ENCODE measurements at regions not wholly inside any gene's neighbourhood (a gene's known extent, or its start where the extent isn't known, plus 50 kb on each side); places are given as distances from the start of the nearest gene placed in this dataset.

DNA sequence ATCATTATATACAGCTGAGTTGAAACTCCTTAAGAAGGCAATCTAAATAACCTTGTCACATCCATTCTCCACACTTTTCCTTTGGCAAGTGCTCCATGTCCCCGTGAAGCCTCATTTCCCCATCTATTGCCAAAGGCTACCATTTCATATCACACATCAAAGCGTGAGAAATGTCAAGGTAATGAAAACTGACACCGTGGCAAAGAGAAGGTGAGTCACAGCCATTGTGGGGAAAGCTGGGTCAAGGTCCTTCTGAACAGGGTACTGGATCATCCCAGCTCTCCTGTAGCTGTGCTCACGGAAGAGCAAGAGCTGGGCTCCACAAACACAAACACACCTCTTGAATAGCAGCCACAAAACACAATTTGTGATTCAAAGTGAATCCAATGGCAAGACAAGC, 58.2 kb upstream of the REG3G start:
- WGBS, 2 donors, result 70 to 72% methylated on average over 4 of the region's 4 CpGs
- H3K9me3 ChIP-seq, result no peaks in the 10 kb centered on the region
- DNase-seq, result no peak
- H3K4me1 ChIP-seq, result no peaks in the 10 kb centered on the region
- H3K27me3 ChIP-seq, result no peaks in the 10 kb centered on the region
- intact Hi-C loops (cut with DNase I; ENCODE audit: low total_unique reads), result no loop called here
- H3K27ac ChIP-seq, result no peak overlapping the region
- H3K36me3 ChIP-seq (ENCODE audit: low read depth, missing control alignments), result no peaks in the 10 kb centered on the region
- TF ChIP-seq POLR2A (IDR thresholded peaks at IDR 0.05), result no peak
- TF ChIP-seq, protein P1, sequence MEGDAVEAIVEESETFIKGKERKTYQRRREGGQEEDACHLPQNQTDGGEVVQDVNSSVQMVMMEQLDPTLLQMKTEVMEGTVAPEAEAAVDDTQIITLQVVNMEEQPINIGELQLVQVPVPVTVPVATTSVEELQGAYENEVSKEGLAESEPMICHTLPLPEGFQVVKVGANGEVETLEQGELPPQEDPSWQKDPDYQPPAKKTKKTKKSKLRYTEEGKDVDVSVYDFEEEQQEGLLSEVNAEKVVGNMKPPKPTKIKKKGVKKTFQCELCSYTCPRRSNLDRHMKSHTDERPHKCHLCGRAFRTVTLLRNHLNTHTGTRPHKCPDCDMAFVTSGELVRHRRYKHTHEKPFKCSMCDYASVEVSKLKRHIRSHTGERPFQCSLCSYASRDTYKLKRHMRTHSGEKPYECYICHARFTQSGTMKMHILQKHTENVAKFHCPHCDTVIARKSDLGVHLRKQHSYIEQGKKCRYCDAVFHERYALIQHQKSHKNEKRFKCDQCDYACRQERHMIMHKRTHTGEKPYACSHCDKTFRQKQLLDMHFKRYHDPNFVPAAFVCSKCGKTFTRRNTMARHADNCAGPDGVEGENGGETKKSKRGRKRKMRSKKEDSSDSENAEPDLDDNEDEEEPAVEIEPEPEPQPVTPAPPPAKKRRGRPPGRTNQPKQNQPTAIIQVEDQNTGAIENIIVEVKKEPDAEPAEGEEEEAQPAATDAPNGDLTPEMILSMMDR (IDR thresholded peaks at IDR 0.05), result no peak
- no peak overlapping the region for H3K4me3 ChIP-seq

DNA sequence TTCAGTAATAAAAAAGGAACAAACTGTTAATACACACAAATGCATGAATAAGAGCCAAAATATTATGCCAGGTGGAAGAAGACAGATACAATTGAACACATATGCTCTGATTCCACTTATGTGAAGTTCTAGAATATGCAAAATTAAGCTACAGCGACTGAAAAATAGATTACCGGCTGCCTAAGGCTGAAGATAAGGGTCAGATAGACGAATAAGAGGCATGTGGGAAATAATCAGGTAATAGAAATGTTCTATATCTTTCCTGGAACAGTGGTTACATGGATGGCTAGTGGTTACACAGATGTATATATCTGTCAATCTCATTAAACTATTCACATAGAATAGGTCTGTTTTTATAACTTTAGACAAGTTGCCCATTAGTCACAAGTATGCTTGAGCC, 51.9 kb upstream of the REG3G start:
- Histone ChIP-seq H3K4me3 (no peak overlapping the region), H3K4me1 (no peaks in the 10 kb centered on the region), H3K9me3 (no peaks in the 10 kb centered on the region), H3K27me3 (no peaks in the 10 kb centered on the region), H3K36me3 (ENCODE audit: low read depth, missing control alignments) (no peaks in the 10 kb centered on the region), H3K27ac (no peak overlapping the region)
- DNase-seq, result no peak
- 50 to 53% methylated on average over 3 of the region's 3 CpGs for WGBS, 2 donors
- intact Hi-C loops (cut with DNase I; ENCODE audit: low total_unique reads), result no loop called here
- TF ChIP-seq, protein P1 (IDR thresholded peaks at IDR 0.05), result no peak
- no peak for TF ChIP-seq POLR2A (IDR thresholded peaks at IDR 0.05)

Small RNA genes in the stretch of these regions (small RNA-seq; reads per million reads assigned to genes)
- gene RNU6-812P (0 reads per million in 2 donors), gene RNU6-827P (0 reads per million in 2 donors)

Measured in testis (tissue), 2 donors.